Memory B cell (primary cell): ENCODE measurements at regions not wholly inside any gene's neighbourhood (a gene's known extent, or its start where the extent isn't known, plus 50 kb on each side); places are given as distances from the start of the nearest gene placed in this dataset.

Experiments
- ATAC-seq: fragments of 150-1000 bp; cut with Tn5 transposase; 2 replicates; pipeline ENCODE4 v1.10.0; 2021; ENCODE audit warnings: low read depth, mild to moderate bottlenecking, moderate library complexity
- DNase-seq, 2 donors: peaks; one replicate each; pipeline ENCODE4 v3.0.0; 2022; ENCODE audit warnings: low spot score in 2 of 2
- H3K27ac Mint-ChIP-seq: one replicate; pipeline ENCODE4 v1.8.0; 2022; ENCODE audit warnings: mild to moderate bottlenecking, moderate library complexity, mixed read lengths
- H3K27me3 Mint-ChIP-seq: one replicate; pipeline ENCODE4 v1.8.0; 2022; ENCODE audit warnings: mixed read lengths
- H3K36me3 Mint-ChIP-seq: one replicate; pipeline ENCODE4 v1.8.0; 2022; ENCODE audit warnings: mild to moderate bottlenecking, mixed read lengths
- H3K4me1 Mint-ChIP-seq: one replicate; pipeline ENCODE4 v1.8.0; 2022; ENCODE audit warnings: mixed read lengths
- H3K4me3 Mint-ChIP-seq: one replicate; pipeline ENCODE4 v1.8.0; 2022; ENCODE audit warnings: mild to moderate bottlenecking, moderate library complexity, mixed read lengths
- H3K9me3 Mint-ChIP-seq: one replicate; pipeline ENCODE4 v1.8.0; 2022; ENCODE audit warnings: mixed read lengths

- Mint-ChIP-seq H3K36me3 (no peaks in the 10 kb centered on the region), H3K27ac (no peak overlapping the region), H3K4me1 (no peaks in the 10 kb centered on the region), H3K4me3 (no peak overlapping the region), H3K9me3 (no peaks in the 10 kb centered on the region), H3K27me3 (peaks cover 2% of the 10 kb centered on the region)
- ATAC-seq (no peak), DNase-seq (no peak)
Measured at GRCh38 chr18:78683191-78684010, 296.2 kb upstream of the SALL3 start.

DNA sequence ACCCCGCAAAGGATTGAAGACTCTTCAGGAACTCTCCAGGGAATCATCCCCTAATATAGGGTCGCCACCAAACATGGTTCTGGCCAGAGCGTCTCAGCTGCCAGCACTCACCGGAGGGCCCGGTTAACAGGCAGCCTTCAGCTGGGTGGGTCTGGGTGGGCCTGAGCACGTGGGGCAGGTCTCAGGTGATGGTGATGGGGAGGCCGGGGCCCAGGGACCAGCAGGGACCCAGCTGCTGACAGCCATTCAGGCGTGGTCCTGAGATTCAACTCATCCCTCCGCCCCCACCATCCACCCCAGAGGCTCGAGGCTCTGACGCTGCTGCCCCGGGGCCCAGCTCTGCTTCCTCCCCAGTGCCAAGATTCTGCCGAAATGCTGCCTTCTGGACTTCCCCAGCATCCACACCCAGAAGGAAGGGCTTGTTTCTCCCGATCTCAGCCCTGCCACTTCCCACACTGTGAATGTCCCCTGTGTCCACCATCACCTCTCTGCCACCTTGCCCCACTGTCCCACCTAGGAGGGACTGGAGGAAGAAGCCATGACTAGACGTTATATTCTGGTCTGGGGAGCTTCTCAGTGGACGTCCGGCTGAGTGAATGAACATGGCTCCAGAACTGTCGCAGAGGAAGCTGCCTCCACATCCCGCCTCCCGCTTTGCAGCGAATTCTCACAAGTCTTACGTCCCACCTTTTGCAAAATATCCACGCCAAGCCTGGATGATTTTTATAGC lies 294.2 kb upstream of the SALL3 start:
- Mint-ChIP-seq H3K27me3 (peaks cover 2% of the 10 kb centered on the region), H3K9me3 (no peaks in the 10 kb centered on the region), H3K27ac (no peak overlapping the region), H3K4me3 (no peak overlapping the region), H3K4me1 (no peaks in the 10 kb centered on the region), H3K36me3 (no peaks in the 10 kb centered on the region)
- ATAC-seq (no peak), DNase-seq (no peak)

- Mint-ChIP-seq H3K4me1 (no peaks in the 10 kb centered on the region), H3K27ac (no peak overlapping the region)
Measured at GRCh38 chr18:78685980-78686530, 293.6 kb upstream of the SALL3 start.

DNA sequence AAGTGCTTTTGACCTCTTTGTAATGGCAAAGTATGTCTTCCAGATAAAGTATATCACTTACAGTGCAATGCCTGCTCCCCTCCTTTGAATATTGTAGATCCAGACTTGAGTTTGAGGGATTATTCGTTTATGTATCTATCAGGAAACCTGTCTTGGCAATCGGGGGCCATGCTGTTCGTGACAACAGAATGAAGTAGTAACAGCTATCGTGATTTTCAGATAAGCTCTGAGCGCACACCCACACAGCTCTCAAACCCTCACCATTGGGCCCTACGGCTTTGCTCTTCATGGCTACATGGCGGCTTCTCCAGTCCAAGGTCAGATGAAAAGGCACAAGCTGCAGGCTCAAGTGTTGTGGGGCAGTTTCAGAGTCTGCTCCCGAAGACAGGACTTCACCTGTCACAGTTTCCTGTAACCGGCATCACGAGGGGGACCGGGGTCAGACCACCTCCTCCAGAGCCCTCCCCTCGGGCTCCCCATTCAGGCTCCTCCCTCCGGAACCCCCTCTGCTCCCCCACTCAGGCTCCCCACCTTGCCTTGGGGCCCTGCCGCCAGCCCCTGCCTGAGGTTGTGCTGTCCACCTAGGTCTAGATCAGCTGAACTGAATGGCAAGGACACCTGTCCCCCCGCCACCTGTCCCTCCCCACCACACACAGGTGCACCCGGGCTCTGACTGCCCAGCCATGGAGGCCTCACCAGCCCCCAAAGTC lies 292.5 kb upstream of the SALL3 start:
- DNase-seq = no peak
- peaks cover 2% of the 10 kb centered on the region for H3K27me3 Mint-ChIP-seq
- no peaks in the 10 kb centered on the region for H3K36me3 Mint-ChIP-seq
- no peak overlapping the region for H3K27ac Mint-ChIP-seq
- H3K4me3 Mint-ChIP-seq = no peak overlapping the region
- no peak for ATAC-seq
- H3K4me1 Mint-ChIP-seq = no peaks in the 10 kb centered on the region
- no peaks in the 10 kb centered on the region for H3K9me3 Mint-ChIP-seq

More at GRCh38 chr18:78685980-78686530, 293.6 kb upstream of the SALL3 start:
- DNase-seq (no peak), ATAC-seq (no peak)
- Mint-ChIP-seq H3K36me3 (no peaks in the 10 kb centered on the region), H3K27me3 (peaks cover 2% of the 10 kb centered on the region), H3K4me3 (no peak overlapping the region), H3K9me3 (no peaks in the 10 kb centered on the region)

DNA sequence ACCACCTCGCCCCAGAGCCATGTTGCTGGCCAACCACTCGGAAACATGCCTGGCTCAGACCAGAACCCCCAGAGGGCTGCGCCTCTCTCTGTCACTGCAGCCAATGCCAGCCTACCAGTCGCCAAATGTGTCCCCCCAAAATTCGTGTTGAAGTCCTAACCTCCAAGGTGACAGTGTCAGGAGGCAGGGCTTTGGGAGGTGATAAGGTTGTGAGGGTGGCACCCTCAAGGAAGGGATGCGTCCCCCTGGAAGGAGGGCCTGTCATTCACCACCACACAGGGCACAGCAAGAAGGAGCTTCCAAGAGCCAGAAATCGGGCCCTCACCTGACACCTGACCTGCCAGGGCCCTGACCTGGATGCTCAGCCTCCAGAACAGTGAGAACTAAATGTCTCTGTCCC lies 291.9 kb upstream of the SALL3 start:
- ATAC-seq = no peak
- no peak overlapping the region for H3K27ac Mint-ChIP-seq

DNA sequence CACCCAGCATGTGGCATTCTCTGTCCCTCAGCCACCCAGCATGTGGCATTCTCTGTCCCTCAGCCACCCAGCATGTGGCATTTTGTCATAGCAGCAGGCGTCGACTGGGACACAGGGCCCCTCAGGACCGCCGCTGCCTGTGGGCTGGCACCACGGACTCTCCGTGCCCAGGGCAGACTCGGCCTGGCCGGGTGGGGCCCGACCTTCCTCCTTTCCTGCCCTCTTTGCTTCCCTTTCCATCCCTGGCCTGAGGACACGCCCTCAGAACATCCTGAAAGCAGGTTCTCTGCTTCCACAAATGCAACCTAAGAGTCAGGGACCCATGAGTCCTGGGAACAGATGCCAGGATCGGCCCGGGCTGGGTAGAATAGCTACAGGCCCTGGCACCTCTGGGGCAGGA lies 291.4 kb upstream of the SALL3 start:
- no peak overlapping the region for H3K27ac Mint-ChIP-seq
- ATAC-seq (no peak), DNase-seq (no peak)

More for the DNA sequence above, 291.9 kb upstream of the SALL3 start:
- H3K4me3 Mint-ChIP-seq = no peak overlapping the region
- no peak for DNase-seq
- no peaks in the 10 kb centered on the region for H3K4me1 Mint-ChIP-seq
- H3K9me3 Mint-ChIP-seq = no peaks in the 10 kb centered on the region
- peaks cover 2% of the 10 kb centered on the region for H3K27me3 Mint-ChIP-seq
- no peaks in the 10 kb centered on the region for H3K36me3 Mint-ChIP-seq

GRCh38 chr18:78688916-78689315 lies 290.7 kb upstream of the SALL3 start:
- H3K9me3 Mint-ChIP-seq = peaks cover 2% of the 10 kb centered on the region
- H3K4me3 Mint-ChIP-seq = no peak overlapping the region
- no peaks in the 10 kb centered on the region for H3K4me1 Mint-ChIP-seq
- H3K27ac Mint-ChIP-seq = no peak overlapping the region
- DNase-seq (no peak), ATAC-seq (no peak)
- no peaks in the 10 kb centered on the region for H3K36me3 Mint-ChIP-seq
- peaks cover 5% of the 10 kb centered on the region for H3K27me3 Mint-ChIP-seq

More for the DNA sequence above, 291.4 kb upstream of the SALL3 start:
- Mint-ChIP-seq H3K27me3 (peaks cover 5% of the 10 kb centered on the region), H3K4me3 (no peak overlapping the region), H3K36me3 (no peaks in the 10 kb centered on the region), H3K9me3 (peaks cover 2% of the 10 kb centered on the region), H3K4me1 (no peaks in the 10 kb centered on the region)

DNA sequence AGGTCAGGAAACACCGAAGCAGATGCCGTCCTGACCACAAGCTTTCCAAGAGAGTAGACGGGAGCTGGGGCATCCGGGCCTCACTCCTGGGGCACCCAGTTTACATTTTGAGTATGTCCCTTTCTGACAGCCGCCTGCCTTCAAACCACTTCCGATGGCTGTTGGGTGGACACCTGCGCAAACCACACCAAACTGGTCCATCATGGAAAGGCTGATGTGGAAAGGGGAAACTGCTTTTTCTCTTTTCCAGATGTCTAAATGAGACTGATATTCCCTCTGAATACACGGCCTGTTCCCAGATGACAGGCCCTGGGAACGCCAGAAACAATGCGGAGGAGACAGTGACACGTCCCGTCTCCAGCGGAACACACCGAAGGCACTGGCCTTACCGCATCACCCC lies 290.0 kb upstream of the SALL3 start:
- Mint-ChIP-seq H3K27me3 (peaks cover 5% of the 10 kb centered on the region), H3K36me3 (no peaks in the 10 kb centered on the region), H3K27ac (no peak overlapping the region), H3K9me3 (peaks cover 2% of the 10 kb centered on the region), H3K4me1 (no peaks in the 10 kb centered on the region), H3K4me3 (no peak overlapping the region)
- DNase-seq (no peak), ATAC-seq (no peak)

- H3K36me3 Mint-ChIP-seq = no peaks in the 10 kb centered on the region
Measured at GRCh38 chr18:78692105-78692504, 287.5 kb upstream of the SALL3 start.

DNA sequence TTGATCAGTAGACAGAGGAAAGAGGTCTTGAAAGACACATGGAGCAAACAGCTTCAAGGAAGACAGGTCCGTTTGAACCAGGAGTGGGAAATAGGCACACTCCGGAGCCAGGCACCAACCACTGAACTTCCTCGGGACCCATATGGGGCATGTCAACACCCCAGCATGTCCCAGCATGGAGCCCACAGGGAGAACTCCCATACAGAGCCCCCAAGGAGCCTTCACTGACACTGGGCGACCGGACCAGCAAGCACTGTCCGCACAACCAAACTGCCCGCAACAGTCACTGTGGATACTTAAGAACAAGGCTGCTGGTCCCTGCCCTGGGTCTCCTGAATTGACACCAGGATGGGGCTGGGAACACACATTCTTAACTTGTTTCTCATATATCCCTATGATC lies 286.2 kb upstream of the SALL3 start:
- ATAC-seq = no peak
- Mint-ChIP-seq H3K4me1 (no peaks in the 10 kb centered on the region), H3K36me3 (no peaks in the 10 kb centered on the region), H3K27me3 (peaks cover 4% of the 10 kb centered on the region), H3K27ac (no peak overlapping the region), H3K9me3 (peaks cover 5% of the 10 kb centered on the region), H3K4me3 (no peak overlapping the region)
- DNase-seq = no peak

More at GRCh38 chr18:78692105-78692504, 287.5 kb upstream of the SALL3 start:
- Mint-ChIP-seq H3K4me3 (no peak overlapping the region), H3K27me3 (peaks cover 4% of the 10 kb centered on the region), H3K27ac (no peak overlapping the region), H3K4me1 (no peaks in the 10 kb centered on the region), H3K9me3 (peaks cover 2% of the 10 kb centered on the region)
- ATAC-seq = no peak
- no peak for DNase-seq

GRCh38 chr18:78696698-78697435 lies 282.8 kb upstream of the SALL3 start:
- Mint-ChIP-seq H3K9me3 (peaks cover 7% of the 10 kb centered on the region), H3K27ac (no peak overlapping the region), H3K27me3 (peaks cover 4% of the 10 kb centered on the region), H3K4me3 (no peak overlapping the region), H3K36me3 (no peaks in the 10 kb centered on the region), H3K4me1 (no peaks in the 10 kb centered on the region)
- DNase-seq = no peak
- no peak for ATAC-seq

DNA sequence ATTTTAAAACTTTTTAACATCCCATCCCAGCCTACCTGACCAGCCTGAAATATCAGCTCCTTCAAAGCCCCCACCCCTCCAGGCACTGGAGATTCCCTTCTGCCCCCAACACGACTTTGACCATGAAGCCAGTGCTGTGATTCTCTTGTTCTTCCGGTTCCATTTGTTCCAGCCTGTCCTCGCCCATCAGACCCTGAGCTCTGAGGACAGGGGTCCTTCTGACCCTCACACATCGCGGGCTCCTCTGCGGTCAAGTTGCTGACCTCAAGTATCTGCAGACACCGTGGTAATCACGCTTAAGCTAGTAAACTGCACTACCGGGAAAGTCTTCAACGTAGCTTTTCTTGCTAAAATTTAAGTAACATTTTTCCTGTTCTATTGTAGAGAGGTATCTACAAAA lies 282.2 kb upstream of the SALL3 start:
- H3K4me1 Mint-ChIP-seq = no peaks in the 10 kb centered on the region
- peaks cover 4% of the 10 kb centered on the region for H3K27me3 Mint-ChIP-seq
- H3K36me3 Mint-ChIP-seq = no peaks in the 10 kb centered on the region
- ATAC-seq = no peak
- no peak for DNase-seq
- no peak overlapping the region for H3K27ac Mint-ChIP-seq
- peaks cover 7% of the 10 kb centered on the region for H3K9me3 Mint-ChIP-seq
- no peak overlapping the region for H3K4me3 Mint-ChIP-seq

DNA sequence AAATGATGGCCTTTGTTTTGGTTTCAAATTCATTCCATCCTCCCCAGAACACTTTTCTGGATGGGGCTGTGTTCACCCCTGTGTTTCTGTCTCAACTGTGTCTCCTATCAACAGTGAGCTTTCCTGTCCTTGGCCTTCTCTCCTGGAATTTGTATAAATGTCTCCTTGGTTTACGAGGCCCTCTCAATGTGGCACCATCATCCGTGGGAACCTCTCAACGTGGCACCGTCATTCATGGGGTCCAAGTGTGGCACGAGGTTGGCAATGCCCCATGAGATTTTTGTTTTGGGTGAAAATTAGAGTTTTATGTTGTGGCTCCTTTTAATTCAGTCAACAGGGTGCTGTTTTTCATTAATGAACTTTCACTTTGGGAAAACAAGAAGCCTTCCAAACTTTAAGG lies 280.7 kb upstream of the SALL3 start:
- DNase-seq (no peak), ATAC-seq (no peak)
- Mint-ChIP-seq H3K36me3 (peaks cover 2% of the 10 kb centered on the region), H3K9me3 (peaks cover 9% of the 10 kb centered on the region), H3K27me3 (peaks cover 5% of the 10 kb centered on the region), H3K4me1 (peaks cover 1% of the 10 kb centered on the region), H3K27ac (no peak overlapping the region), H3K4me3 (no peak overlapping the region)
